HepG2 (cell line): ENCODE measurements at regions not wholly inside any gene's neighbourhood (a gene's known extent, or its start where the extent isn't known, plus 50 kb on each side); places are given as distances from the start of the nearest gene placed in this dataset.

Experiments used
- ATAC-seq: fragments of 200-7000 bp; cut with Tn5 transposase; 3 replicates; pipeline ENCODE4 v1.9.1; 2020; ENCODE audit warnings: mild to moderate bottlenecking, moderate library complexity
- BruUV-seq: library from RNA; stranded (reverse); fragments of 400-500 nt; replicated peaks from 2 replicates; lab custom pipeline; 2021; lab: Mats Ljungman, UMichigan
- CTCF ChIA-PET: fragments of 300-600 bp; formaldehyde crosslinking; extraction: SDS; loops from one replicate; lab custom pipeline; 2021; ENCODE audit warnings: low total read pairs, inconsistent platforms, low intra/inter-chr PET ratio; lab: Yijun Ruan, JAX
- POLR2A ChIA-PET: fragments of 350-600 bp; sonication (Branson Sonifier 250); formaldehyde crosslinking; loops from one replicate; lab custom pipeline; 2020; ENCODE audit warnings: antibody characterized with exemption, inconsistent platforms; lab: Yijun Ruan, JAX
- DNase-seq: peaks from one replicate; pipeline ENCODE4 v3.0.0-alpha.2; 2015; ENCODE audit warnings: low spot score
- FAIRE-seq: peaks from 3 replicates; lab custom pipeline; 2011; peaks lifted over from hg19 to GRCh38; lab: Jason Lieb, UNC
- H2AFZ ChIP-seq: one replicate; pipeline ENCODE4 v1.6.1; 2011; ENCODE audit warnings: low read length, inconsistent platforms
- H3K27ac ChIP-seq: fragments of 300-600 bp; 3 replicates; pipeline ENCODE4 v1.8.0; 2011; ENCODE audit warnings: mixed run types, mild to moderate bottlenecking, mixed read lengths, low read length, inconsistent platforms; ENCODE audit not compliant: insufficient read depth; ENCODE audit errors: extremely low read length
- H3K27me3 ChIP-seq, 2 experiments: fragments of 200-600 bp in 1 of 2; 2 replicates in 1 of 2; 3 replicates in 1 of 2; pipeline versions ENCODE4 v1.6.0 to v1.8.0; 2011; ENCODE audit warnings: low read length in 2 of 2, mild to moderate bottlenecking in 2 of 2, moderate library complexity in 2 of 2, inconsistent platforms in 1 of 2; ENCODE audit not compliant: insufficient read depth in 2 of 2, control insufficient read depth in 1 of 2
- H3K36me3 ChIP-seq, 2 experiments: fragments of 200-600 bp in 1 of 2; replicated peaks in 1 of 2; 2 replicates in 1 of 2; 3 replicates in 1 of 2; pipeline versions ENCODE4 v1.5.1 to v1.8.0; 2011; ENCODE audit warnings: low read length in 2 of 2, inconsistent platforms in 1 of 2; ENCODE audit not compliant: insufficient read depth in 2 of 2, control insufficient read depth in 1 of 2
- H3K4me1 ChIP-seq: 2 replicates; pipeline ENCODE4 v1.5.1; 2012; ENCODE audit warnings: low read length, inconsistent platforms; ENCODE audit not compliant: insufficient read depth
- H3K4me2 ChIP-seq: 2 replicates; pipeline ENCODE4 v1.6.0; 2011; ENCODE audit warnings: low read depth, low read length, inconsistent platforms
- H3K4me3 ChIP-seq, 3 experiments: fragments of 200-600 bp in 1 of 3; sonication (generic), shearing (Covaris generic) in 1 of 3; replicated peaks in 1 of 3; 2 replicates each; pipeline ENCODE4 v1.5.1; 2011 to 2016; ENCODE audit warnings: low read length in 3 of 3, inconsistent platforms in 2 of 3, low read depth in 2 of 3, mild to moderate bottlenecking in 2 of 3, control low read depth in 1 of 3, mixed read lengths in 1 of 3; ENCODE audit not compliant: insufficient read depth in 1 of 3
- H3K79me2 ChIP-seq: one replicate; pipeline ENCODE4 v1.6.1; 2011; ENCODE audit warnings: low read length, inconsistent platforms; ENCODE audit not compliant: insufficient read depth
- H3K9ac ChIP-seq: 2 replicates; pipeline ENCODE4 v1.6.0; 2011; ENCODE audit warnings: mild to moderate bottlenecking, low read depth, low read length, inconsistent platforms; ENCODE audit not compliant: insufficient read depth
- H3K9me3 ChIP-seq: 2 replicates; pipeline ENCODE4 v1.5.1; 2012; ENCODE audit warnings: mild to moderate bottlenecking, low read length
- H4K20me1 ChIP-seq: 2 replicates; pipeline ENCODE4 v1.6.0; 2011; ENCODE audit warnings: inconsistent platforms, mild to moderate bottlenecking, low read length, moderate library complexity; ENCODE audit not compliant: insufficient read depth
- AHR ChIP-seq: IDR thresholded peaks from 2 replicates; pipeline ENCODE4 v1.6.1; 2018; ENCODE audit warnings: missing genetic modification reagents, missing compliant biosample characterization
- FOSL1 ChIP-seq: sonication (generic); formaldehyde crosslinking; IDR thresholded peaks from 2 replicates; pipeline ENCODE4 v1.9.0; 2021; ENCODE audit warnings: missing genetic modification reagents, borderline replicate concordance
- IRF9 ChIP-seq: sonication (generic); formaldehyde crosslinking; IDR thresholded peaks from 2 replicates; pipeline ENCODE4 v1.8.0; 2022; ENCODE audit warnings: missing genetic modification reagents, mild to moderate bottlenecking, borderline replicate concordance
- NFIC ChIP-seq: IDR thresholded peaks from 2 replicates; pipeline ENCODE4 v1.6.1; 2012; ENCODE audit warnings: mild to moderate bottlenecking, low read length, inconsistent platforms
- PHF8 ChIP-seq: sonication (generic); formaldehyde crosslinking; IDR thresholded peaks from 2 replicates; pipeline ENCODE4 v1.5.0; 2020; ENCODE audit warnings: missing genetic modification reagents
- PREB ChIP-seq: sonication (generic); formaldehyde crosslinking; IDR thresholded peaks from 2 replicates; pipeline ENCODE4 v1.4.0; 2020; ENCODE audit warnings: missing genetic modification reagents
- RAD51 ChIP-seq: fragments of 450-650 bp; IDR thresholded peaks from 2 replicates; pipeline ENCODE4 v1.6.1; 2016; ENCODE audit warnings: borderline replicate concordance
- RBFOX2 ChIP-seq: fragments of 200-400 bp; formaldehyde crosslinking; IDR thresholded peaks from 2 replicates; pipeline ENCODE4 v1.6.1; 2017; ENCODE audit warnings: low read depth, mild to moderate bottlenecking, low read length
- SETDB1 ChIP-seq: sonication (generic); formaldehyde crosslinking; IDR thresholded peaks from 2 replicates; pipeline ENCODE4 v1.5.1; 2020; ENCODE audit warnings: missing genetic modification reagents, mild to moderate bottlenecking, borderline replicate concordance
- TMF1 ChIP-seq: sonication (generic); formaldehyde crosslinking; IDR thresholded peaks from 2 replicates; pipeline ENCODE4 v1.8.1; 2022; ENCODE audit warnings: low read depth, missing genetic modification reagents
- UBTF ChIP-seq: sonication (generic); formaldehyde crosslinking; IDR thresholded peaks from 2 replicates; pipeline ENCODE4 v1.4.0; 2020; ENCODE audit warnings: mild to moderate bottlenecking, missing genetic modification reagents
- ZBTB38 ChIP-seq: sonication (generic); formaldehyde crosslinking; IDR thresholded peaks from 2 replicates; pipeline ENCODE4 v1.5.1; 2020; ENCODE audit warnings: mild to moderate bottlenecking, missing genetic modification reagents
- ZBTB43 ChIP-seq: sonication (generic); formaldehyde crosslinking; conservative IDR thresholded peaks from 2 replicates; pipeline ENCODE4 v1.4.0; 2020; ENCODE audit warnings: missing genetic modification reagents
- ZFP1 ChIP-seq: IDR thresholded peaks from 2 replicates; pipeline ENCODE4 v1.6.1; 2016
- ZFP37 ChIP-seq: sonication (generic); formaldehyde crosslinking; IDR thresholded peaks from 2 replicates; pipeline ENCODE4 v1.4.0; 2020; ENCODE audit warnings: missing genetic modification reagents, borderline replicate concordance
- ZNF160 ChIP-seq: sonication (generic); formaldehyde crosslinking; IDR thresholded peaks from 2 replicates; pipeline ENCODE4 v1.8.0; 2022; ENCODE audit warnings: mild to moderate bottlenecking, inconsistent platforms, missing genetic modification reagents
- ZNF335 ChIP-seq: sonication (generic); formaldehyde crosslinking; IDR thresholded peaks from 2 replicates; pipeline ENCODE4 v1.4.0; 2020; ENCODE audit warnings: missing genetic modification reagents
- ZNF775 ChIP-seq: sonication (generic); formaldehyde crosslinking; IDR thresholded peaks from 2 replicates; pipeline ENCODE4 v1.4.0; 2020; ENCODE audit warnings: missing genetic modification reagents, mild to moderate bottlenecking, moderate library complexity, borderline replicate concordance
- ZUFSP ChIP-seq: sonication (generic); formaldehyde crosslinking; IDR thresholded peaks from 2 replicates; pipeline ENCODE4 v1.9.0; 2021; ENCODE audit warnings: missing genetic modification reagents, mild to moderate bottlenecking, borderline replicate concordance
- WGBS: methylation state at CpG from one replicate; pipeline ENCODE4 v1.1.6; 2017; ENCODE audit warnings: low lambda C conversion rate; 5-methylcytosine and 5-hydroxymethylcytosine counted together
- in situ Hi-C: cut with HindIII; loops from 2 replicates; pipeline ENCODE4 v1.10.0; 2017; ENCODE audit warnings: low pct_unique_long_range_greater_than_20kb; ENCODE audit not compliant: extremely low pct_ligation_motif_present
- intact Hi-C: fragments of 100-400 bp; cut with micrococcal nuclease; formaldehyde crosslinking; loops from one replicate; pipeline ENCODE4 v1.10.0; 2022; ENCODE audit not compliant: unreplicated experiment

- TF ChIP-seq IRF9 (CRISPR knock-in tag) (no peak), ZFP37 (no peak), PREB (no peak), ZNF335 (no peak), TMF1 (CRISPR knock-in tag) (no peak), UBTF (CRISPR knock-in tag) (no peak), NFIC (no peak), ZNF775 (CRISPR knock-in tag) (no peak)
These were observed 248.8 kb downstream of the SAMD5 start (continued) for GRCh38 chr6:147757291-147757690.

GRCh38 chr6:147758303-147758702 is 249.8 kb downstream of the SAMD5 start:
- H3K27ac ChIP-seq = no peak overlapping the region
- H2AFZ ChIP-seq = no peak overlapping the region
- ATAC-seq = no peak
- H3K4me1 ChIP-seq = 0 out of 2 replicates have a peak, but pooled peaks cover under 1% of the 10 kb centered on the region
- no peak overlapping the region for H3K4me2 ChIP-seq
- H3K79me2 ChIP-seq = no peaks in the 10 kb centered on the region
- H3K9ac ChIP-seq = no peak overlapping the region
- intact Hi-C loops (no loop called here), in situ Hi-C loops (no loop called here)
- no peaks in the 10 kb centered on the region for H3K9me3 ChIP-seq
- H3K27me3 ChIP-seq = no peaks in the 10 kb centered on the region
- no TSS peak for BruUV-seq
- no peak overlapping the region for H3K4me3 ChIP-seq
- no peak for TF ChIP-seq SETDB1
- TF ChIP-seq ZFP1 = no peak
- TF ChIP-seq ZBTB38 (CRISPR knock-in tag) = no peak
- no peak for TF ChIP-seq AHR (CRISPR knock-in tag)
- TF ChIP-seq ZUFSP (CRISPR knock-in tag) = no peak
- no peak for TF ChIP-seq RBFOX2
- TF ChIP-seq PHF8 (CRISPR knock-in tag) = no peak
- TF ChIP-seq ZNF160 = no peak
- TF ChIP-seq FOSL1 = no peak
- TF ChIP-seq RAD51 = no peak
- TF ChIP-seq ZBTB43 (CRISPR knock-in tag) = no peak
- POLR2A ChIA-PET = no interaction called here
- no peaks in the 10 kb centered on the region for H3K36me3 ChIP-seq
- no peak for DNase-seq
- WGBS = 39% methylated on average over 2 of the region's 2 CpGs
- no peaks in the 10 kb centered on the region for H4K20me1 ChIP-seq
- FAIRE-seq = no peak
- CTCF ChIA-PET = no interaction called here
